HFFc6 (cell line): ENCODE measurements at regions not wholly inside any gene's neighbourhood (a gene's known extent, or its start where the extent isn't known, plus 50 kb on each side); places are given as distances from the start of the nearest gene placed in this dataset.

Experiments used
- DNase-seq: peaks from one replicate; pipeline ENCODE4 v3.0.0-alpha.2; 2018
- H3K27ac Mint-ChIP-seq: 2 replicates; pipeline ENCODE4 v1.8.0; 2020; ENCODE audit warnings: mild to moderate bottlenecking, mixed read lengths
- H3K27me3 Mint-ChIP-seq: 2 replicates; pipeline ENCODE4 v1.8.0; 2021; ENCODE audit warnings: mild to moderate bottlenecking, moderate library complexity, mixed read lengths; ENCODE audit not compliant: insufficient read depth
- H3K36me3 Mint-ChIP-seq: 2 replicates; pipeline ENCODE4 v1.8.0; 2021; ENCODE audit warnings: low read depth, mixed read lengths
- H3K4me1 Mint-ChIP-seq: 2 replicates; pipeline ENCODE4 v1.8.0; 2020; ENCODE audit warnings: low read depth, mixed read lengths
- H3K4me3 Mint-ChIP-seq: 2 replicates; pipeline ENCODE4 v1.8.0; 2020; ENCODE audit warnings: mild to moderate bottlenecking, moderate library complexity, mixed read lengths
- H3K9me3 Mint-ChIP-seq: 2 replicates; pipeline ENCODE4 v1.8.0; 2020; ENCODE audit warnings: mild to moderate bottlenecking, mixed read lengths
- TF ChIP-seq, protein P1 (sequence below): fragments of 200-600 bp; sonication (generic); IDR thresholded peaks from 2 replicates; pipeline ENCODE4 v1.5.0; 2021; ENCODE audit warnings: antibody characterized with exemption, mild to moderate bottlenecking

DNA sequence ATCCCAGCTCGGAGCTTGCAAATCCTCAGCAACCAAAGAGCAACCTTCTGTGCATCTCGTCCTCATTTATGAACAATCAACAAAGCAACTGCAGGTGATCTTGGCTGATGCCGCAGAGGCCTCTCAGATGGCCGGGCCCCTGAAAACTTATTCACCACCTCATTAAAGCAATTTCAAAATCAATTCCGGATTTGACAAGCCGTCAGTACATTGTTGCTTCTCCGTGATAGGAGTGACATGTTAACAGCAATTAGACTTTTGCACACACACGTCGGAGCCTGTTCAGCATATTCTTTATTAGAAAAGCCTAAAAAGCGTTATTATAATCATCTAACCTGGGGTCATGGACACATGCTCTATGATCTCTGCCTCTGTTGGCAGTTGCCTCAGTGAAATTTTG is 183.1 kb upstream of the CXCR4 start:
- Mint-ChIP-seq H3K27me3 (no peaks in the 10 kb centered on the region), H3K4me3 (no peak overlapping the region), H3K9me3 (peaks cover 21% of the 10 kb centered on the region; the same call in 1 of the 2 replicates), H3K27ac (no peak overlapping the region), H3K36me3 (no peaks in the 10 kb centered on the region), H3K4me1 (no peaks in the 10 kb centered on the region)
- no peak for DNase-seq
- TF ChIP-seq, protein P1, sequence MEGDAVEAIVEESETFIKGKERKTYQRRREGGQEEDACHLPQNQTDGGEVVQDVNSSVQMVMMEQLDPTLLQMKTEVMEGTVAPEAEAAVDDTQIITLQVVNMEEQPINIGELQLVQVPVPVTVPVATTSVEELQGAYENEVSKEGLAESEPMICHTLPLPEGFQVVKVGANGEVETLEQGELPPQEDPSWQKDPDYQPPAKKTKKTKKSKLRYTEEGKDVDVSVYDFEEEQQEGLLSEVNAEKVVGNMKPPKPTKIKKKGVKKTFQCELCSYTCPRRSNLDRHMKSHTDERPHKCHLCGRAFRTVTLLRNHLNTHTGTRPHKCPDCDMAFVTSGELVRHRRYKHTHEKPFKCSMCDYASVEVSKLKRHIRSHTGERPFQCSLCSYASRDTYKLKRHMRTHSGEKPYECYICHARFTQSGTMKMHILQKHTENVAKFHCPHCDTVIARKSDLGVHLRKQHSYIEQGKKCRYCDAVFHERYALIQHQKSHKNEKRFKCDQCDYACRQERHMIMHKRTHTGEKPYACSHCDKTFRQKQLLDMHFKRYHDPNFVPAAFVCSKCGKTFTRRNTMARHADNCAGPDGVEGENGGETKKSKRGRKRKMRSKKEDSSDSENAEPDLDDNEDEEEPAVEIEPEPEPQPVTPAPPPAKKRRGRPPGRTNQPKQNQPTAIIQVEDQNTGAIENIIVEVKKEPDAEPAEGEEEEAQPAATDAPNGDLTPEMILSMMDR: no peak

DNA sequence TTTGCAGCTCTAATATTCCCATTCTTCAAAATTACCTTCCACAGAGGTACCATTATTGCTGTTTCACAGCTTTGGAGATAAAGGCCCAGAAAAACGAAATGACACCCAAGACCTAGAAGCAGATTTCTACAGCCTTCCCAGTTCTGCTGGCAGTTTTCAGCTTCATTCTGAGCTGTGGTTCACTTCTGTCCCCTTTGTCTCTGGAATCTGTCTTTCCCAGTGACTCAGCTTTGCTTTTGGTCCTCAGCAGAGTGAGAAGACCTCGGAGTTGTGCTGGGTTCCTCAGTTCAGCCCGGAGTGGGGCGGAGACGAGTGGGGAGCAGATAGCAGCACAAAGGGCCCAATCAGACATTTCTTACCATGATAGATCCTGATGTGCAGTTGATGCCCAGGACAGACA is 180.7 kb upstream of the CXCR4 start:
- Mint-ChIP-seq H3K27ac (no peak overlapping the region), H3K27me3 (no peaks in the 10 kb centered on the region), H3K4me3 (no peak overlapping the region), H3K4me1 (no peaks in the 10 kb centered on the region), H3K9me3 (peaks cover 21% of the 10 kb centered on the region; the same call in 1 of the 2 replicates), H3K36me3 (no peaks in the 10 kb centered on the region)
- DNase-seq: no peak
- TF ChIP-seq, protein P1: no peak

- DNase-seq: no peak
- Mint-ChIP-seq H3K4me1 (no peaks in the 10 kb centered on the region), H3K36me3 (no peaks in the 10 kb centered on the region), H3K27ac (no peak overlapping the region), H3K4me3 (no peak overlapping the region), H3K27me3 (no peaks in the 10 kb centered on the region), H3K9me3 (peaks cover 19% of the 10 kb centered on the region; the same call in 1 of the 2 replicates)
- TF ChIP-seq, protein P1: no peak
These were observed 180.0 kb upstream of the CXCR4 start for GRCh38 chr2:136297994-136298393.

- H3K9me3 Mint-ChIP-seq: peaks cover 16% of the 10 kb centered on the region; the same call in 1 of the 2 replicates
- no peak overlapping the region for H3K4me3 Mint-ChIP-seq
- H3K4me1 Mint-ChIP-seq: no peaks in the 10 kb centered on the region
- no peaks in the 10 kb centered on the region for H3K36me3 Mint-ChIP-seq
- no peak for DNase-seq
- TF ChIP-seq, protein P1: no peak
- H3K27me3 Mint-ChIP-seq: no peaks in the 10 kb centered on the region
- no peak overlapping the region for H3K27ac Mint-ChIP-seq
These were observed 179.4 kb upstream of the CXCR4 start for GRCh38 chr2:136297312-136297711.

DNA sequence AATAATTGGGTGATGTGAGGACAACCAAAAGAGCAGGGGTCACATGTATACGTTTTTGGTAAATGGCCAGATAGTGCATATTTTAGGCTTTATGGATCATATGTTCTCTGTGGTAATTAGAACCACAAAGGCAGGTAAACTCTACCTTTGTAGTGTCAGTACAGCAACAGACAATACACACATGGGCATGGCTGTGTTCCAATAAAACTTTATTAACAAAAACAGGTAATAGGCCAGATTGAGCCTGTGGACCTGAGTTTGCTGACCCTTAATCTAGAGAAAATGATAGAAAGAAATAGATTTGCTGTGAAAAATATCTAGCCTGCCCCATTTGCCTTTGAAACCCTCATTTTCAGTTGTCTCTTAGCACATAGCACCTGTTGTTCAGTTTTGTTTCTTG is 177.2 kb upstream of the CXCR4 start:
- Mint-ChIP-seq H3K4me3 (no peak overlapping the region), H3K27ac (no peak overlapping the region), H3K36me3 (no peaks in the 10 kb centered on the region), H3K9me3 (peaks cover 12% of the 10 kb centered on the region; the same call in 1 of the 2 replicates), H3K4me1 (no peaks in the 10 kb centered on the region), H3K27me3 (no peaks in the 10 kb centered on the region)
- TF ChIP-seq, protein P1: no peak
- DNase-seq: no peak

DNA sequence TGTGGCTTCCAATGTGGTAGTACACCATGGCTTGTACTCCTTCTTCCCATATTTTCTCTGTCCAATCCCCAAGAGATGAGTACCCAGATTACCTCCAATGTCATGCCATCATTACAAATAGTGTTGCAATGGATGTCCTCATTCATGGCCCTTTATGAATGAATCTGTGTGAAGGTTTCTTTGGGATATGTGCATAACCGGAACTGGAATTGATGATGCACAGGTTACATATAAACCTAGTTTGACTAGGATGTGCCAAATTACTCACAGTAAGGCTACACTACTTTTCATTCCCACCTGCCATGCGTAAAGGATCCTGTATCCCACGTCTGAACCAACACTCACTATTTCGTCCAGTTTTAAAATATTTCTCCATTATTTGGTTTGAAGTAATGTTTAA is 173.9 kb upstream of the CXCR4 start:
- Mint-ChIP-seq H3K36me3 (no peaks in the 10 kb centered on the region), H3K27me3 (no peaks in the 10 kb centered on the region; the same call in 1 of the 2 replicates), H3K4me3 (no peak overlapping the region), H3K9me3 (peaks cover 19% of the 10 kb centered on the region), H3K4me1 (no peaks in the 10 kb centered on the region), H3K27ac (no peak overlapping the region)
- TF ChIP-seq, protein P1: no peak
- no peak for DNase-seq
